ENCODE measurements at regions not wholly inside any gene's neighbourhood (a gene's known extent, or its start where the extent isn't known, plus 50 kb on each side); places are given as distances from the start of the nearest gene placed in this dataset.

DNA sequence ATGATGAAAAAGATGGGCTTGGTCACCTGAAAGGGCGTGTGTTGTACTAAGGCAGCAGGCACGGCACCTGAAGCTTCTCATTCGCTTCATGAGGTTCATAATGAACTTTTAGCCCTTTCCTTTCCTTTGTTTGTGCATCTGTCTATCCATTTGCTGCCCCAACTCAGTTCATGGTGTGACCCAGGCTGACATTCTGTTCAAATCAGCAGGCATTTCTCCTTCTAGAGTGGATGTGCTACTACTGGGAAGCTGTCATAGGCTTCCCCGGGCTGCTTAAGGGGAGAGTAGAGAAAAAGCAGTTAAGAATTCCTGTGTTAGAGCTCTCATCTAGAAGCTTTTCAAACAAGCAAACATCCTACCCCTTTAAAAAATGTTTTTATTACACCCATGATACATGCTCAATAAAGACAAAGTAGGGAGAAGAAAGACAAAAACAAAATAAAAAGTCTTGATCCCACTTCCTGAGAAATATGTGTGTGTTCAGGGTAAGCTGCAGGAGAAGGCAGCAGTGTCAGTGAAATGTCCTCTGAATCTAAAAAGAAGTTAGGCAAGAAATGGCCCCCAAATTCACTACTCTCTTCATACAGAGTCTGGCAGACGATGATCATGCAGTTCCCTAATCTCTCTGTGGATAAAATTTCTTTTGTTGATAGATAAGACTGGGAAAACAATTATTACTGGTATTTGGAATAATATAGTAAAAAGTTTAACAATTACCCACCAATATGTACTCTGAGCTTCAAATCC is 136.9 kb upstream of the PFN2 start:
- CTCF ChIA-PET = no interaction called here
- no peaks in the 10 kb centered on the region for H3K9me3 ChIP-seq (ENCODE audit: control insufficient read depth in 1 of 2, insufficient read depth in 1 of 2, low read depth in 1 of 2, low read length in 2 of 2)
- H2AFZ ChIP-seq (ENCODE audit: low read depth, low read length, poor library complexity, severe bottlenecking) = no peak overlapping the region
- RAD21 ChIA-PET (ENCODE audit: low non-redundant PET in 1 of 2, low total read pairs in 2 of 2, uncharacterized antibody in 2 of 2, unreplicated experiment in 2 of 2) = no interaction called here
- DNase-seq (ENCODE audit: low read depth, low spot score) (no peak), ATAC-seq (no peak)
- intact Hi-C loops (cut with micrococcal nuclease) = no loop called here
- POLR2A ChIA-PET = no interaction called here
- H3K79me2 ChIP-seq (ENCODE audit: insufficient read depth, low read length) = no peaks in the 10 kb centered on the region
- no peak overlapping the region for H3K9ac ChIP-seq (ENCODE audit: low read length)
- H3K27ac ChIP-seq (ENCODE audit: low read depth, low read length) = no peak overlapping the region
- TF ChIP-seq ZNF274 (IDR thresholded peaks at IDR 0.05; ENCODE audit: low read depth, low read length) (no peak), SIN3A (IDR thresholded peaks at IDR 0.05; ENCODE audit: low read depth) (no peak), FOSL1 (IDR thresholded peaks at IDR 0.05; ENCODE audit: low read depth) (no peak), RAD21 (IDR thresholded peaks at IDR 0.05; ENCODE audit: low read depth) (no peak), JUND (IDR thresholded peaks at IDR 0.05) (no peak), TCF7L2 (IDR thresholded peaks at IDR 0.05; ENCODE audit: borderline replicate concordance, extremely low read depth, insufficient read depth, insufficient read length) (no peak), YY1 (IDR thresholded peaks at IDR 0.05; ENCODE audit: extremely low read depth, insufficient replicate concordance, low read depth, low read length) (no peak)
- TF ChIP-seq, protein P1, sequence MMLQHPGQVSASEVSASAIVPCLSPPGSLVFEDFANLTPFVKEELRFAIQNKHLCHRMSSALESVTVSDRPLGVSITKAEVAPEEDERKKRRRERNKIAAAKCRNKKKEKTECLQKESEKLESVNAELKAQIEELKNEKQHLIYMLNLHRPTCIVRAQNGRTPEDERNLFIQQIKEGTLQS (IDR thresholded peaks at IDR 0.05) = no peak
- TF ChIP-seq, protein P2, sequence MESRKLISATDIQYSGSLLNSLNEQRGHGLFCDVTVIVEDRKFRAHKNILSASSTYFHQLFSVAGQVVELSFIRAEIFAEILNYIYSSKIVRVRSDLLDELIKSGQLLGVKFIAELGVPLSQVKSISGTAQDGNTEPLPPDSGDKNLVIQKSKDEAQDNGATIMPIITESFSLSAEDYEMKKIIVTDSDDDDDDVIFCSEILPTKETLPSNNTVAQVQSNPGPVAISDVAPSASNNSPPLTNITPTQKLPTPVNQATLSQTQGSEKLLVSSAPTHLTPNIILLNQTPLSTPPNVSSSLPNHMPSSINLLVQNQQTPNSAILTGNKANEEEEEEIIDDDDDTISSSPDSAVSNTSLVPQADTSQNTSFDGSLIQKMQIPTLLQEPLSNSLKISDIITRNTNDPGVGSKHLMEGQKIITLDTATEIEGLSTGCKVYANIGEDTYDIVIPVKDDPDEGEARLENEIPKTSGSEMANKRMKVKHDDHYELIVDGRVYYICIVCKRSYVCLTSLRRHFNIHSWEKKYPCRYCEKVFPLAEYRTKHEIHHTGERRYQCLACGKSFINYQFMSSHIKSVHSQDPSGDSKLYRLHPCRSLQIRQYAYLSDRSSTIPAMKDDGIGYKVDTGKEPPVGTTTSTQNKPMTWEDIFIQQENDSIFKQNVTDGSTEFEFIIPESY (IDR thresholded peaks at IDR 0.05; ENCODE audit: extremely low read depth, insufficient replicate concordance, low read length) = no peak
- H3K4me3 ChIP-seq (replicated peaks in 1 of 2; ENCODE audit: low read depth in 1 of 2, low read length in 2 of 2) = no peak overlapping the region
- H3K36me3 ChIP-seq (ENCODE audit: control insufficient read depth in 1 of 2, insufficient read depth in 2 of 2, low read length in 2 of 2) = no peaks in the 10 kb centered on the region
- H3K4me2 ChIP-seq (ENCODE audit: low read length) = no peak overlapping the region
- H3K27me3 ChIP-seq (ENCODE audit: insufficient read depth, low read length) = no peaks in the 10 kb centered on the region
- BruUV-seq (replicated peaks) = no TSS peak
- H3K4me1 ChIP-seq (ENCODE audit: control insufficient read depth in 1 of 2, insufficient read depth in 2 of 2, low read length in 2 of 2) = peaks cover 0 to 5% of the 10 kb centered on the region in 2 experiments; a peak in 2 of 4 replicates
- 0 out of 2 replicates have a peak, but pooled peaks cover 4% of the 10 kb centered on the region for H3K9me2 ChIP-seq (ENCODE audit: insufficient read depth)
- H4K20me1 ChIP-seq (ENCODE audit: insufficient read depth) = no peaks in the 10 kb centered on the region

All from HCT116 (cell line).